ENCODE measurements at regions not wholly inside any gene's neighbourhood (a gene's known extent, or its start where the extent isn't known, plus 50 kb on each side); places are given as distances from the start of the nearest gene placed in this dataset.

DNA sequence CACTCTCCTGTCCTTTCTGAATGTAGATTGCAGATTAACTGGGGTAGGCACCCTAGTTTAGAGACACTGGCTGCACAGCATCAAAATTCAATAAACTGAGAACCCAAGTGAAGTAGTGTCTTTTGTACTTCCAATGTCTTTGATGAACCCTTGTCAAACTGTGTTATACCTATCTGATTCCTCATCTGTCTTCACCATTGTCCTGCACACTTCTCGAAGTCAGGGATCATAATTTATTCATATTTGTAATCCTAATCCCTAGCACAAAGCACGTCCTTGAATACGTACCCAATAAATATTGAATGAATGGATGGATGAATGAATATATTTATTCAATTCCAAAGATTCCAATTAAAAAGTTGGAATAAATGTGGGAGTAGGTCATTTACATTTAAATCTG, 256.6 kb upstream of the PTBP2 start:
- TF ChIP-seq, protein P1, sequence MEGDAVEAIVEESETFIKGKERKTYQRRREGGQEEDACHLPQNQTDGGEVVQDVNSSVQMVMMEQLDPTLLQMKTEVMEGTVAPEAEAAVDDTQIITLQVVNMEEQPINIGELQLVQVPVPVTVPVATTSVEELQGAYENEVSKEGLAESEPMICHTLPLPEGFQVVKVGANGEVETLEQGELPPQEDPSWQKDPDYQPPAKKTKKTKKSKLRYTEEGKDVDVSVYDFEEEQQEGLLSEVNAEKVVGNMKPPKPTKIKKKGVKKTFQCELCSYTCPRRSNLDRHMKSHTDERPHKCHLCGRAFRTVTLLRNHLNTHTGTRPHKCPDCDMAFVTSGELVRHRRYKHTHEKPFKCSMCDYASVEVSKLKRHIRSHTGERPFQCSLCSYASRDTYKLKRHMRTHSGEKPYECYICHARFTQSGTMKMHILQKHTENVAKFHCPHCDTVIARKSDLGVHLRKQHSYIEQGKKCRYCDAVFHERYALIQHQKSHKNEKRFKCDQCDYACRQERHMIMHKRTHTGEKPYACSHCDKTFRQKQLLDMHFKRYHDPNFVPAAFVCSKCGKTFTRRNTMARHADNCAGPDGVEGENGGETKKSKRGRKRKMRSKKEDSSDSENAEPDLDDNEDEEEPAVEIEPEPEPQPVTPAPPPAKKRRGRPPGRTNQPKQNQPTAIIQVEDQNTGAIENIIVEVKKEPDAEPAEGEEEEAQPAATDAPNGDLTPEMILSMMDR (IDR thresholded peaks at IDR 0.05; ENCODE audit: low read depth, low read length, missing input control) = no peak
- TF ChIP-seq NR2F2 (IDR thresholded peaks at IDR 0.05) (no peak), EGR1 (IDR thresholded peaks at IDR 0.05; ENCODE audit: low read depth in 2 of 2) (no peak), HNF4G (IDR thresholded peaks at IDR 0.05) (no peak), RAD21 (IDR thresholded peaks at IDR 0.05) (no peak), SP1 (IDR thresholded peaks at IDR 0.05) (no peak), TAF1 (conservative IDR thresholded peaks at IDR 0.05) (no peak), YY1 (IDR thresholded peaks at IDR 0.05) (no peak), GABPA (IDR thresholded peaks at IDR 0.05 in 1 of 2, conservative IDR thresholded peaks at IDR 0.05 in 1 of 2) (no peak), JUND (IDR thresholded peaks at IDR 0.05) (no peak)
- TF ChIP-seq, protein P2, sequence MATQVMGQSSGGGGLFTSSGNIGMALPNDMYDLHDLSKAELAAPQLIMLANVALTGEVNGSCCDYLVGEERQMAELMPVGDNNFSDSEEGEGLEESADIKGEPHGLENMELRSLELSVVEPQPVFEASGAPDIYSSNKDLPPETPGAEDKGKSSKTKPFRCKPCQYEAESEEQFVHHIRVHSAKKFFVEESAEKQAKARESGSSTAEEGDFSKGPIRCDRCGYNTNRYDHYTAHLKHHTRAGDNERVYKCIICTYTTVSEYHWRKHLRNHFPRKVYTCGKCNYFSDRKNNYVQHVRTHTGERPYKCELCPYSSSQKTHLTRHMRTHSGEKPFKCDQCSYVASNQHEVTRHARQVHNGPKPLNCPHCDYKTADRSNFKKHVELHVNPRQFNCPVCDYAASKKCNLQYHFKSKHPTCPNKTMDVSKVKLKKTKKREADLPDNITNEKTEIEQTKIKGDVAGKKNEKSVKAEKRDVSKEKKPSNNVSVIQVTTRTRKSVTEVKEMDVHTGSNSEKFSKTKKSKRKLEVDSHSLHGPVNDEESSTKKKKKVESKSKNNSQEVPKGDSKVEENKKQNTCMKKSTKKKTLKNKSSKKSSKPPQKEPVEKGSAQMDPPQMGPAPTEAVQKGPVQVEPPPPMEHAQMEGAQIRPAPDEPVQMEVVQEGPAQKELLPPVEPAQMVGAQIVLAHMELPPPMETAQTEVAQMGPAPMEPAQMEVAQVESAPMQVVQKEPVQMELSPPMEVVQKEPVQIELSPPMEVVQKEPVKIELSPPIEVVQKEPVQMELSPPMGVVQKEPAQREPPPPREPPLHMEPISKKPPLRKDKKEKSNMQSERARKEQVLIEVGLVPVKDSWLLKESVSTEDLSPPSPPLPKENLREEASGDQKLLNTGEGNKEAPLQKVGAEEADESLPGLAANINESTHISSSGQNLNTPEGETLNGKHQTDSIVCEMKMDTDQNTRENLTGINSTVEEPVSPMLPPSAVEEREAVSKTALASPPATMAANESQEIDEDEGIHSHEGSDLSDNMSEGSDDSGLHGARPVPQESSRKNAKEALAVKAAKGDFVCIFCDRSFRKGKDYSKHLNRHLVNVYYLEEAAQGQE (IDR thresholded peaks at IDR 0.05) = no peak
- TF ChIP-seq, protein P3, sequence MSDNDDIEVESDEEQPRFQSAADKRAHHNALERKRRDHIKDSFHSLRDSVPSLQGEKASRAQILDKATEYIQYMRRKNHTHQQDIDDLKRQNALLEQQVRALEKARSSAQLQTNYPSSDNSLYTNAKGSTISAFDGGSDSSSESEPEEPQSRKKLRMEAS (IDR thresholded peaks at IDR 0.05) = no peak
- TF ChIP-seq, protein P4, sequence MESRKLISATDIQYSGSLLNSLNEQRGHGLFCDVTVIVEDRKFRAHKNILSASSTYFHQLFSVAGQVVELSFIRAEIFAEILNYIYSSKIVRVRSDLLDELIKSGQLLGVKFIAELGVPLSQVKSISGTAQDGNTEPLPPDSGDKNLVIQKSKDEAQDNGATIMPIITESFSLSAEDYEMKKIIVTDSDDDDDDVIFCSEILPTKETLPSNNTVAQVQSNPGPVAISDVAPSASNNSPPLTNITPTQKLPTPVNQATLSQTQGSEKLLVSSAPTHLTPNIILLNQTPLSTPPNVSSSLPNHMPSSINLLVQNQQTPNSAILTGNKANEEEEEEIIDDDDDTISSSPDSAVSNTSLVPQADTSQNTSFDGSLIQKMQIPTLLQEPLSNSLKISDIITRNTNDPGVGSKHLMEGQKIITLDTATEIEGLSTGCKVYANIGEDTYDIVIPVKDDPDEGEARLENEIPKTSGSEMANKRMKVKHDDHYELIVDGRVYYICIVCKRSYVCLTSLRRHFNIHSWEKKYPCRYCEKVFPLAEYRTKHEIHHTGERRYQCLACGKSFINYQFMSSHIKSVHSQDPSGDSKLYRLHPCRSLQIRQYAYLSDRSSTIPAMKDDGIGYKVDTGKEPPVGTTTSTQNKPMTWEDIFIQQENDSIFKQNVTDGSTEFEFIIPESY (IDR thresholded peaks at IDR 0.05) = no peak

Measured in liver (tissue), 3 donors.